WTC11 (cell line): ENCODE measurements at regions not wholly inside any gene's neighbourhood (a gene's known extent, or its start where the extent isn't known, plus 50 kb on each side); places are given as distances from the start of the nearest gene placed in this dataset.

Experiments used
- FOXJ3 ChIP-seq: sonication (generic); formaldehyde crosslinking; IDR thresholded peaks from 2 replicates; pipeline ENCODE4 v1.9.0; 2021; ENCODE audit warnings: missing genetic modification reagents, mild to moderate bottlenecking, borderline replicate concordance
- MYBL2 ChIP-seq: sonication (generic); formaldehyde crosslinking; IDR thresholded peaks from 2 replicates; pipeline ENCODE4 v1.8.1; 2023; ENCODE audit warnings: mild to moderate bottlenecking, moderate library complexity, missing genetic modification reagents
- NFE2L1 ChIP-seq: sonication (generic); formaldehyde crosslinking; IDR thresholded peaks from 2 replicates; pipeline ENCODE4 v1.8.1; 2023; ENCODE audit warnings: missing genetic modification reagents
- TCF7 ChIP-seq: sonication (generic); formaldehyde crosslinking; IDR thresholded peaks from 2 replicates; pipeline ENCODE4 v1.8.0; 2022; ENCODE audit warnings: mild to moderate bottlenecking, low read depth, missing genetic modification reagents, moderate library complexity
- TF ChIP-seq, protein P1 (sequence below): fragments of 200-600 bp; IDR thresholded peaks from 2 replicates; pipeline ENCODE4 v1.8.0; 2022; ENCODE audit warnings: antibody characterized with exemption
- TF ChIP-seq, protein P2 (sequence below): sonication (generic); formaldehyde crosslinking; IDR thresholded peaks from 2 replicates; pipeline ENCODE4 v1.8.0; 2022; ENCODE audit warnings: mild to moderate bottlenecking, missing genetic modification reagents
- TF ChIP-seq, protein P3 (sequence below): sonication (generic); formaldehyde crosslinking; IDR thresholded peaks from 2 replicates; pipeline ENCODE4 v1.8.1; 2022; ENCODE audit warnings: low read depth, missing genetic modification reagents, borderline replicate concordance
- TF ChIP-seq, protein P4 (sequence below): sonication (generic); formaldehyde crosslinking; IDR thresholded peaks from 2 replicates; pipeline ENCODE4 v1.8.0; 2023; ENCODE audit warnings: missing genetic modification reagents, mild to moderate bottlenecking, borderline replicate concordance

DNA sequence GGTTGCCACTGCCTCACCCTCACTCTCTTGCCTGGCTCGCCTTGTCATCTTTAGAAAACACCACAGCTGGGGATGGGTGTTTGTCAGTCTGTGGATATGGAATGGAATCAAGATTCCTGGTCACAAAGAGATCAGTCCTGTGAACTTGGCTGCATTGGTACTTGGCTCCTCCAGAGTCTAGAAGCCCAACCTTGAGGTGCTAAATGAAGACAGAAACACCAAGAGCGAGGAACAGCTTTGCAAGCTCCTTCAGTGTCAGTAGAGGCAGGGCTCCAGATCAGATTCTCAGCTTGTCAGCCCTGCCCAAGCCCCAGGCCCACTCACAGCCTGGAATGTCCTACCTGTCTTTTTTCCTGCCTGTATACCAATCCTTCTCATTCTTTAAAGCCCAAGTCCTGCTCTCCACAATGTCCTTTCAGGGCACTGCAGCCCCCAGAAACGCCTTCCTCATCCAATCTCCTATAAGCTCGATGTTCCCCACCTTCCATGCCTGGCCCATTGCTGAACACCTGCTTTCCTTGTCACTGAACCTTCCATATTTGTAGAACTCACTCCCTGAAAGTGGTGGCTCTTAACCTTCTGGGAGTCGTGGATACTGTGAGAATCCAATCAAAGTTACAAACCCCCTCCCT, 188.9 kb downstream of the BCR start:
- TF ChIP-seq TCF7 (CRISPR knock-in tag): no peak
- no peak for TF ChIP-seq MYBL2 (CRISPR knock-in tag)
- TF ChIP-seq FOXJ3: no peak
- TF ChIP-seq NFE2L1 (CRISPR knock-in tag): no peak
- TF ChIP-seq, protein P1, sequence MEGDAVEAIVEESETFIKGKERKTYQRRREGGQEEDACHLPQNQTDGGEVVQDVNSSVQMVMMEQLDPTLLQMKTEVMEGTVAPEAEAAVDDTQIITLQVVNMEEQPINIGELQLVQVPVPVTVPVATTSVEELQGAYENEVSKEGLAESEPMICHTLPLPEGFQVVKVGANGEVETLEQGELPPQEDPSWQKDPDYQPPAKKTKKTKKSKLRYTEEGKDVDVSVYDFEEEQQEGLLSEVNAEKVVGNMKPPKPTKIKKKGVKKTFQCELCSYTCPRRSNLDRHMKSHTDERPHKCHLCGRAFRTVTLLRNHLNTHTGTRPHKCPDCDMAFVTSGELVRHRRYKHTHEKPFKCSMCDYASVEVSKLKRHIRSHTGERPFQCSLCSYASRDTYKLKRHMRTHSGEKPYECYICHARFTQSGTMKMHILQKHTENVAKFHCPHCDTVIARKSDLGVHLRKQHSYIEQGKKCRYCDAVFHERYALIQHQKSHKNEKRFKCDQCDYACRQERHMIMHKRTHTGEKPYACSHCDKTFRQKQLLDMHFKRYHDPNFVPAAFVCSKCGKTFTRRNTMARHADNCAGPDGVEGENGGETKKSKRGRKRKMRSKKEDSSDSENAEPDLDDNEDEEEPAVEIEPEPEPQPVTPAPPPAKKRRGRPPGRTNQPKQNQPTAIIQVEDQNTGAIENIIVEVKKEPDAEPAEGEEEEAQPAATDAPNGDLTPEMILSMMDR: no peak
- TF ChIP-seq, protein P2, sequence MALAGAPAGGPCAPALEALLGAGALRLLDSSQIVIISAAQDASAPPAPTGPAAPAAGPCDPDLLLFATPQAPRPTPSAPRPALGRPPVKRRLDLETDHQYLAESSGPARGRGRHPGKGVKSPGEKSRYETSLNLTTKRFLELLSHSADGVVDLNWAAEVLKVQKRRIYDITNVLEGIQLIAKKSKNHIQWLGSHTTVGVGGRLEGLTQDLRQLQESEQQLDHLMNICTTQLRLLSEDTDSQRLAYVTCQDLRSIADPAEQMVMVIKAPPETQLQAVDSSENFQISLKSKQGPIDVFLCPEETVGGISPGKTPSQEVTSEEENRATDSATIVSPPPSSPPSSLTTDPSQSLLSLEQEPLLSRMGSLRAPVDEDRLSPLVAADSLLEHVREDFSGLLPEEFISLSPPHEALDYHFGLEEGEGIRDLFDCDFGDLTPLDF (CRISPR knock-in tag): no peak
- TF ChIP-seq, protein P3, sequence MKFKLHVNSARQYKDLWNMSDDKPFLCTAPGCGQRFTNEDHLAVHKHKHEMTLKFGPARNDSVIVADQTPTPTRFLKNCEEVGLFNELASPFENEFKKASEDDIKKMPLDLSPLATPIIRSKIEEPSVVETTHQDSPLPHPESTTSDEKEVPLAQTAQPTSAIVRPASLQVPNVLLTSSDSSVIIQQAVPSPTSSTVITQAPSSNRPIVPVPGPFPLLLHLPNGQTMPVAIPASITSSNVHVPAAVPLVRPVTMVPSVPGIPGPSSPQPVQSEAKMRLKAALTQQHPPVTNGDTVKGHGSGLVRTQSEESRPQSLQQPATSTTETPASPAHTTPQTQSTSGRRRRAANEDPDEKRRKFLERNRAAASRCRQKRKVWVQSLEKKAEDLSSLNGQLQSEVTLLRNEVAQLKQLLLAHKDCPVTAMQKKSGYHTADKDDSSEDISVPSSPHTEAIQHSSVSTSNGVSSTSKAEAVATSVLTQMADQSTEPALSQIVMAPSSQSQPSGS: no peak
- TF ChIP-seq, protein P4, sequence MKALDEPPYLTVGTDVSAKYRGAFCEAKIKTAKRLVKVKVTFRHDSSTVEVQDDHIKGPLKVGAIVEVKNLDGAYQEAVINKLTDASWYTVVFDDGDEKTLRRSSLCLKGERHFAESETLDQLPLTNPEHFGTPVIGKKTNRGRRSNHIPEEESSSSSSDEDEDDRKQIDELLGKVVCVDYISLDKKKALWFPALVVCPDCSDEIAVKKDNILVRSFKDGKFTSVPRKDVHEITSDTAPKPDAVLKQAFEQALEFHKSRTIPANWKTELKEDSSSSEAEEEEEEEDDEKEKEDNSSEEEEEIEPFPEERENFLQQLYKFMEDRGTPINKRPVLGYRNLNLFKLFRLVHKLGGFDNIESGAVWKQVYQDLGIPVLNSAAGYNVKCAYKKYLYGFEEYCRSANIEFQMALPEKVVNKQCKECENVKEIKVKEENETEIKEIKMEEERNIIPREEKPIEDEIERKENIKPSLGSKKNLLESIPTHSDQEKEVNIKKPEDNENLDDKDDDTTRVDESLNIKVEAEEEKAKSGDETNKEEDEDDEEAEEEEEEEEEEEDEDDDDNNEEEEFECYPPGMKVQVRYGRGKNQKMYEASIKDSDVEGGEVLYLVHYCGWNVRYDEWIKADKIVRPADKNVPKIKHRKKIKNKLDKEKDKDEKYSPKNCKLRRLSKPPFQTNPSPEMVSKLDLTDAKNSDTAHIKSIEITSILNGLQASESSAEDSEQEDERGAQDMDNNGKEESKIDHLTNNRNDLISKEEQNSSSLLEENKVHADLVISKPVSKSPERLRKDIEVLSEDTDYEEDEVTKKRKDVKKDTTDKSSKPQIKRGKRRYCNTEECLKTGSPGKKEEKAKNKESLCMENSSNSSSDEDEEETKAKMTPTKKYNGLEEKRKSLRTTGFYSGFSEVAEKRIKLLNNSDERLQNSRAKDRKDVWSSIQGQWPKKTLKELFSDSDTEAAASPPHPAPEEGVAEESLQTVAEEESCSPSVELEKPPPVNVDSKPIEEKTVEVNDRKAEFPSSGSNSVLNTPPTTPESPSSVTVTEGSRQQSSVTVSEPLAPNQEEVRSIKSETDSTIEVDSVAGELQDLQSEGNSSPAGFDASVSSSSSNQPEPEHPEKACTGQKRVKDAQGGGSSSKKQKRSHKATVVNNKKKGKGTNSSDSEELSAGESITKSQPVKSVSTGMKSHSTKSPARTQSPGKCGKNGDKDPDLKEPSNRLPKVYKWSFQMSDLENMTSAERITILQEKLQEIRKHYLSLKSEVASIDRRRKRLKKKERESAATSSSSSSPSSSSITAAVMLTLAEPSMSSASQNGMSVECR (CRISPR knock-in tag): no peak
